KG1 (cell line): ENCODE measurements at regions not wholly inside any gene's neighbourhood (a gene's known extent, or its start where the extent isn't known, plus 50 kb on each side); places are given as distances from the start of the nearest gene placed in this dataset.

ENCODE experiments used
- DNase-seq: peaks from one replicate; lab custom pipeline; 2025; lab: John Stamatoyannopoulos, UW

DNA sequence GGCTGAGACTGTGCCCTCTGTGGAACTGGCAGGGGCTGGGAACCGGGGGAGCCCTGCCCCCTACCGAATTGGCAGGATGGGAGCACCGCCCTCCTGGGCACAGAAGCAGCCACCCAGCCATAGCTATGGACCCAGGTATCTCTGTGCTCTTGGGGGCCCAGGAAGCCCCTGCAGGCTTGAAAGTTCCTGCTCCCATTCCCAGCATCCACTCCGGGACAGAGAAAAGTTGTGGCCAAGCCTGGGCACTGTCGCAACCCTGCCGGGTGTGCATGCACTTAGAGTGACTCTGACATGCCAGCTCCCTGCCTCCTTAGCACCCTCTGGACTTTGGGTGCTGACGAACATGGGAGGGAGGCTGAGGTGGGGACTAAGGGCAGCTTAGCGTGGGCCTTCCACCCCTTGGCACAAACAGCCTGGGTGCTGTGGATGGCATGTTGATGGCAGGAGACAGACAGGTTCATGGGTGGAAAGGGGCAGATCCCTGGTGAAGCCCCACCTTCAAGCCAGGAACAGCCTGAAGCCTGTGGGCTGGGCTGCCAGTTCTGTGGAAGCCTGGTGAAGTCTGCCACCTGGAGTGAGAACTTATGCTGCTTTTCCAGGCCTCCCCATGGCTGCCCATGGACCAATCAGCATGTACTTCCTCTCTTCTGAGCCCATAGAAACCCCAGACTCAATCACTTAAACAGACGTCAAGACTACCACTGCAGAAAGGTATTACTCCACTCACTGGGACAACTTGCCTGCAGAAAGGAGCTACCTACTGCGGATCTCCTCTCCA lies 279.0 kb downstream of the ATXN7L3B start:
- DNase-seq = no peak

DNA sequence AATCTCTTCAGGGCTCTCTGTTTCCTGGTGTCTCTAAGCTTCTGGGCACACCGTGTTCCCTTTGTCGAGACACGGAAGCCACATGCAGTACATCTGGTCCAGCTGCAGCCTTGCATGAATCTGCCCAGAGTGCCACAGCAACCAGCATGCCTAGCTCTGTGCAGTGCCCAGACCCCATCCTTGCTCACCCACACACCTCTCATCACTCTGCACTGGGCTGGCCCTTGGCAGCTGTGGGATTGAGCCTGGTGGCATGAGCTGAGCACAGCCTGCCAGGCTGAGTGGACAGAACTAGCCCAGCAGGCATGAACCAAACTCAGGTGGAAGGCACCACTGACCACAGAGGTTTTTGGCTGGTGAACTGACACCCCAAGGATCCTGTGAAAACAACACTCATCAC lies 279.9 kb downstream of the ATXN7L3B start:
- no peak for DNase-seq

GRCh38 chr12:74818412-74818811 lies 280.8 kb downstream of the ATXN7L3B start:
- no peak for DNase-seq

DNA sequence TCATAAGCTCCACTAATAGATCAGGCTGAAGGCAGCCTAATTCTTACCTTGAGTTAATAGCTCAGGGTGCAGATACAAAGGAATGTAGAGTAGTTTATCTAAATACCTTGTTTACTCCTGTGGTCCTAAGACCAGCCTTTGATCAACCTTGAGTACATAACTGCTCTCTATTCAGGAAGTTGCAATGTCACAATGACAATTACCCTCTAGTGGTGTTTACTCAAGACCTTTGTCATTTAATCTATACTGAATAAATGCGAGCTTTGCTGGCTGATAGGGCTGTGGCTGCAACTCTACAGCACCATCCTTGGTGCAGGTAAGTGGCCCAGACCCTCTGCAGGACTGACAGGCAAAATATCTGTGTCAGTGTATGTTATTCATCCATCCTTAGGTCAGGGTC lies 282.7 kb downstream of the ATXN7L3B start:
- no peak for DNase-seq

DNA sequence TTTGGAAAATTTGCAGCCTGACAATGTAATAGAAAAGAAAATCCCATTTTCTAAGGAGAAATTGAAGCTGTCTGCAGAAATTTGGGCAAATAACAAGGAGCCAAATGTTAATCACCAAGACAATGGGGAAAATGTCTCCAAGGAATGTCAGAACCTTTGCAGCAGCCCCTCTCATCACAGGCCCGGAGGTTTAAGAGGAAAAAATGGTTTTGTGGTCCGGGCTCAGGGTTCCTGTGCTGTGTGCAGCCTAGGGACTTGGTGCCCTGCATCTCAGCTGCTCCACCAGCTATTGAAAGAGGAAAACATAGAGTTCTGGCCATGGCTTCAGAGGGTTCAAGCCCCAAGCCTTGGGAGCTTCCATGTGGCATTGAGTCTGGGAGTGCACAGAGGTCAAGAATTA lies 298.9 kb downstream of the ATXN7L3B start:
- DNase-seq = no peak

GRCh38 chr12:74846116-74846515 lies 308.5 kb downstream of the ATXN7L3B start:
- DNase-seq = no peak

DNA sequence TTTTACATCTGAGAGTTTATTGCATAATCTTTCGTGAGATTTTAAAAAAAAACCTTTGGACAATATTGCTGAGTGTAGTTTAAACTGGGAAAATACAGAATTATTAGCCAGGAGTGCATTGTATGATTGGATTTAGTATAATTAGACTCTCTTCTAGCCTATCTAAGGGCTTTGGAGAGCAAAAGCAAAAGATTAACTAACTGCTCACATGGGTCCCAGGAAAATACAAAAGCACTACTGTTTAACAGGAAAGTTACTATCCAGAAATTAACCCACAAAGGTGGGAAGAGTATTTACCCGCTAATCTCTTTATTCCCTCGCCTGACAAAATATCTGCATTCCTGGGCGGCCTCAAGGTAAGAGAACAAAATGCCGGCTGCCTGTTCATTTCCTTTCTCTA lies 309.5 kb downstream of the ATXN7L3B start:
- DNase-seq = no peak

DNA sequence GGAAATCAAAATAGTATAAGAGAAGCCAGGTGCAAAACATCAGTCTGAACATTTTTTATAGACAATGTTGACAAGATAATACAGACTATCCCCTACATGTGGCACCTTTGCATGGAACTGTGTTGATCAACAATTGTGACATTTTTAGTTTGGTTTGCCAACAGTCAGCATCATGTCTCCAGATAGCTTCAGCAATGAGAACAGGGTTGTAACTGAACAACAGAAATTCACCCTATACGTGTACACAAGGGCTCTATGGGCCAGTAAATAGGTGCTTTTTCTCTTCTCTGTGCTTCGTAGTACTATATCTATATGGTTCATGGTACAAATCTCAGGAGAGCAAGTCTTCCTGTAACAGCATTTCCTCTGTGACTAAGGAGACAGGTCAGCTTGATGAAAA lies 310.4 kb downstream of the ATXN7L3B start:
- no peak for DNase-seq

DNA sequence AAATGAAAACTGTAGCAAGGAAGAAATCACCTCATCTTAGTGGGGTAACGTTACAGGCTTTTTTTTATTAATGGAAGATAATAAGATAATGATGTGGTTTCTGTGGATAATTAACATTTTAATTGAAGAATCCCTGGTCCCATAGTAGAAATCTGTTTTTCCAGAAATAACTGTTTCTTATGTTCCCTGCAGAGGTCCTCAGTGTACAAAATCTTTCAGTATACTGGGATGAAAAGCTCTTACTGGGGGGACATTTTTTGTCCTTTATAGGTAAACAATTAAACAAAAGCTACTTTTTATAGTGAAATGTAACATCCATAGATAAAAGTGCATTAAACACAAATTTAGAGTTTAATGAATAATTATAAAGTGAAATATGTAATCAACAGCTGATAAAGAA lies 312.2 kb downstream of the ATXN7L3B start:
- no peak for DNase-seq

GRCh38 chr12:74871817-74872216 lies 334.2 kb downstream of the ATXN7L3B start:
- no peak for DNase-seq

GRCh38 chr12:74885775-74886174 lies 323.9 kb downstream of the KCNC2 start:
- DNase-seq = no peak

DNA sequence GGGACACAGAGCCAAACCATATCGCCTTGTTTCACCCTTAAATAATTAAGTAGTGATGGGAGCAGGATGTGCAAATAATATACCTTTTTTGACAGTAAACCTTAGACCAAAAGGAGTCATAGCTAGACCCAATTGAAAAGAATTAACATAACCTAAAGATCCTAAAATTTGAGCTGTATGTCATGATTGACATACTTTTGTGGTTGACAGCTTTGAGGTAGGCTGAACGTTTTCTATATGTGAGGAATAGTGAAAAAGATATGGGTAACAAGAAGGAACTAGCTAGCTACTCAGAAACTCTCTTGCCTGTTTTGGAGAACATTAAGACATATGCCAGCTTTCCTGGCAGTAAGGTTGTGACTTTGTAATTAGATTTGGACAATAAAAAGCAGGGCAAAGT lies 320.6 kb downstream of the KCNC2 start:
- DNase-seq = no peak

DNA sequence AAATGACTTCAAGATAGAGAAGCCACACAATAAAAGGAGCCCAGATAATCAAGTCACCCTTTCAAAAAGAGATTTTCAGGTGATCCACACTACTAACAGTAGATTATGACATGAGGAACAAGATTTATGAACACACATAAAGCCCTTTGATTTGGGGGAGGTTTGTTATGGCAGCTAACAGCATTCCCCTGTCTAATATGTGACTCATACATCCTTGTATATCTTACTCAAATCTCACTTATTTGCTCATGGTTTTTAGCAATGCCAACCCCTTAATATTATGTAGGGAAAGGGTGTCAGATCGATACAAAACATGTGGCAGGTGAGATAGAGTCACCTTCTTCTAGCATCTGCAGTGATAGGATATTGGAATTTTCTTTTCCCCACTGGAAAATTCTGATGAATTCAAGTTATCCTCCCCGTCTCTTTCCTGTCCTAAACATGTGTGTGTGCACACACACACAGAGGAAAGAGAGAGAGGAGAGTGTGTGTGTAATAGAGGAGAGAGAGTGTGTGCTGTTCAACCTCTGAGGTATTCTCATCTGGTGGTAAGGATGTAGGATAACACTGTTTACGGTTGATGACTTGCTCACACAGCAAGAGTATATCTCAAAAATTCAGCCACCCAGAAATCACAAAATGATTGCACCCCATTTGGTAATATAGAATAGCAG lies 319.9 kb downstream of the KCNC2 start:
- DNase-seq = no peak

DNA sequence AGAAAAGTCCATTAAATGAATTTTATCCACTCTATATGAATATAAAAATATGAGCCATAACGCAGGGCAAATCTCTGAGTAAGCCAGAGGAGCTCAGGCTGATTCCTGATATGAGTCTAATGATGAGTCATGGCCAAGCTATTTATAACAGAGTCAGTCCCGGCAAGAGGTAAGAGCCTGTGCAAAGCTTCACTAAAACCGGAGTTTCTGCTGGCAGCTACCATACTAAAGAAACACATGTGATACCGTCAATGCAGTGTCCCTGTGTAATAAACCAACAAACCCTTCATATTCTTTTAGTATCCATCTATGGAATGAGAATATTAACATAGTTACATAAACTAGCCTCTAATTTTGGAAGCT lies 319.4 kb downstream of the KCNC2 start:
- DNase-seq = no peak

GRCh38 chr12:74891083-74891668 lies 318.5 kb downstream of the KCNC2 start:
- DNase-seq = no peak

- no peak for DNase-seq
Observed at GRCh38 chr12:74892057-74892633, 317.5 kb downstream of the KCNC2 start.

DNA sequence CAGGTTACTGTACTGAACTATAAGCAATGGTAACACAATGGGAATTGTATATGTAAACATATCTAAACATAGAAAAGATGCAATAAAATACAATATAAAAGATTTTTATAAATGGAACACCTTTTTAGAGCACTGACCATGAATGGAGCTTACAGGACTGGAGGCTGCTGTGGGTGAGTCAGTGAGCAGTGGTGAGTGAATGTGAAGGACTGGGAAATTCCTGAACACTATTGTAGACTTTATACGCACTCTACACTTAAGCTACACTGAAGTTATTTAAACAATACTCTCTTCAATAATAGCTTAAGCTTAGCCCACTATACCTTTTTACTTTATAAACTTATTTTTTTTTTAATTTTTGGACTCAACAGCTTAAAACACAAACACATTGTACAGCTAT lies 313.5 kb downstream of the KCNC2 start:
- DNase-seq = no peak

- DNase-seq = no peak
Observed at GRCh38 chr12:74897425-74898211, 312.0 kb downstream of the KCNC2 start.

GRCh38 chr12:74899031-74899829 lies 310.4 kb downstream of the KCNC2 start:
- no peak for DNase-seq

GRCh38 chr12:74900232-74900631 lies 309.4 kb downstream of the KCNC2 start:
- no peak for DNase-seq

GRCh38 chr12:74903522-74903921 lies 306.1 kb downstream of the KCNC2 start:
- DNase-seq = no peak
